IMR-90 (cell line): ENCODE measurements at regions not wholly inside any gene's neighbourhood (a gene's known extent, or its start where the extent isn't known, plus 50 kb on each side); places are given as distances from the start of the nearest gene placed in this dataset.

Experiments
- CTCF ChIP-seq: conservative IDR thresholded peaks from 2 replicates; pipeline ENCODE4 v1.5.1; 2012; ENCODE audit warnings: mild to moderate bottlenecking, low read depth, low read length, improper control_type of control experiment
- MXI1 ChIP-seq: IDR thresholded peaks from 2 replicates; pipeline ENCODE4 v1.6.1; 2012; ENCODE audit warnings: low read depth, mild to moderate bottlenecking, low read length, moderate library complexity, borderline replicate concordance
- RCOR1 ChIP-seq: IDR thresholded peaks from 2 replicates; pipeline ENCODE4 v1.6.1; 2012; ENCODE audit warnings: mild to moderate bottlenecking, low read length, improper control_type of control experiment; ENCODE audit not compliant: insufficient replicate concordance
- RFX5 ChIP-seq: IDR thresholded peaks from 2 replicates; pipeline ENCODE4 v1.8.0; 2012; ENCODE audit warnings: low read depth, mild to moderate bottlenecking, low read length, moderate library complexity
- SMC3 ChIP-seq: fragments of 150-350 bp; IDR thresholded peaks from 2 replicates; pipeline ENCODE4 v1.6.1; 2016; ENCODE audit warnings: low read depth, mild to moderate bottlenecking, antibody characterized with exemption, low read length, moderate library complexity

- no peak for TF ChIP-seq CTCF
- no peak for TF ChIP-seq SMC3
- TF ChIP-seq MXI1: no peak
- TF ChIP-seq RFX5: no peak
- no peak for TF ChIP-seq RCOR1
Measured at GRCh38 chr14:76599141-76599540, 162.1 kb upstream of the VASH1 start.
